CD4-positive, alpha-beta T cell (primary cell): ENCODE measurements at regions not wholly inside any gene's neighbourhood (a gene's known extent, or its start where the extent isn't known, plus 50 kb on each side); places are given as distances from the start of the nearest gene placed in this dataset.

Experiments
- ATAC-seq: fragments of 200-7000 bp; cut with Tn5 transposase; one replicate; pipeline ENCODE4 v1.10.0; 2022; ENCODE audit warnings: mild to moderate bottlenecking; ENCODE audit not compliant: poor library complexity
- CTCF ChIA-PET: fragments of 350-600 bp; sonication (Branson Sonifier 250); formaldehyde crosslinking; loops from one replicate; lab custom pipeline; 2021; ENCODE audit warnings: antibody characterized with exemption, inconsistent platforms; lab: Charles Lee
- POLR2A ChIA-PET: fragments of 350-600 bp; sonication (Branson Sonifier 250); formaldehyde crosslinking; loops from one replicate; lab custom pipeline; 2021; ENCODE audit warnings: antibody characterized with exemption, inconsistent platforms; lab: Charles Lee
- DNase-seq, 14 experiments: peaks; one replicate each; pipeline ENCODE4 v3.0.0-alpha.2; 2013 to 2020; ENCODE audit warnings: mixed read lengths in 2 of 14
- H3K27ac ChIP-seq, 2 donors: one replicate each; pipeline versions ENCODE4 v1.5.1 to v1.7.0; 2013; ENCODE audit warnings: low read length in 2 of 2, low read depth in 1 of 2, mild to moderate bottlenecking in 1 of 2
- H3K27me3 ChIP-seq, 2 experiments: 1 replicate in 1 of 2; 2 replicates in 1 of 2; pipeline versions ENCODE4 v1.6.1 to v1.7.0; 2013; ENCODE audit warnings: low read length in 2 of 2, control low read depth in 1 of 2, mild to moderate bottlenecking in 1 of 2, moderate library complexity in 1 of 2; ENCODE audit not compliant: insufficient read depth in 2 of 2, control insufficient read depth in 1 of 2
- H3K36me3 ChIP-seq: one replicate; pipeline ENCODE4 v1.6.1; 2013; ENCODE audit warnings: low read length, control low read depth; ENCODE audit not compliant: insufficient read depth
- H3K4me1 ChIP-seq: one replicate; pipeline ENCODE4 v1.6.1; 2013; ENCODE audit warnings: low read length, control low read depth; ENCODE audit not compliant: insufficient read depth
- H3K4me3 ChIP-seq: one replicate; pipeline ENCODE4 v1.5.1; 2013; ENCODE audit warnings: mild to moderate bottlenecking, low read length, moderate library complexity
- H3K9me3 ChIP-seq, 2 experiments: 1 replicate in 1 of 2; 2 replicates in 1 of 2; pipeline versions ENCODE4 v1.6.1 to v1.7.0; 2013; ENCODE audit warnings: low read length in 2 of 2, mild to moderate bottlenecking in 2 of 2, control low read depth in 1 of 2, moderate library complexity in 1 of 2; ENCODE audit not compliant: control insufficient read depth in 1 of 2, insufficient read depth in 1 of 2
- H3K27ac Mint-ChIP-seq: one replicate; pipeline ENCODE4 v1.8.0; 2020; ENCODE audit warnings: mixed read lengths
- H3K27me3 Mint-ChIP-seq: one replicate; pipeline ENCODE4 v1.8.0; 2021; ENCODE audit warnings: mixed read lengths
- H3K36me3 Mint-ChIP-seq: one replicate; pipeline ENCODE4 v1.8.0; 2021; ENCODE audit warnings: low read depth, mixed read lengths
- H3K4me1 Mint-ChIP-seq: one replicate; pipeline ENCODE4 v1.8.0; 2021; ENCODE audit warnings: low read depth, mixed read lengths
- H3K4me3 Mint-ChIP-seq: one replicate; pipeline ENCODE4 v1.8.0; 2020; ENCODE audit warnings: mild to moderate bottlenecking, mixed read lengths
- H3K9me3 Mint-ChIP-seq: one replicate; pipeline ENCODE4 v1.8.0; 2020; ENCODE audit warnings: mixed read lengths
- CTCF ChIP-seq: fragments of 200-600 bp; IDR thresholded peaks from one replicate; pipeline ENCODE4 v1.8.0; 2022; ENCODE audit warnings: antibody characterized with exemption, mild to moderate bottlenecking
- intact Hi-C, 2 experiments: fragments of 100-400 bp; cut with DNase I in 1 of 2; cut with micrococcal nuclease in 1 of 2; formaldehyde crosslinking; loops; one replicate each; pipeline versions ENCODE4 v1.15.1 to v1.9.0; 2023 to 2025; cut with DNase I, micrococcal nuclease

GRCh38 chr14:26934151-26934550 lies 336.3 kb upstream of the NOVA1 start:
- H3K36me3 ChIP-seq: no peaks in the 10 kb centered on the region
- peaks cover 0 to 6% of the 10 kb centered on the region in 2 experiments for H3K9me3 ChIP-seq
- no peaks in the 10 kb centered on the region for H3K4me1 ChIP-seq
- Mint-ChIP-seq H3K9me3 (peaks cover 18% of the 10 kb centered on the region), H3K27ac (no peak overlapping the region), H3K4me1 (no peaks in the 10 kb centered on the region), H3K36me3 (no peaks in the 10 kb centered on the region), H3K4me3 (no peak overlapping the region), H3K27me3 (no peaks in the 10 kb centered on the region)
- no peak overlapping the region for H3K4me3 ChIP-seq
- DNase-seq (no peak), ATAC-seq (no peak)
- H3K27me3 ChIP-seq: no peaks in the 10 kb centered on the region
- TF ChIP-seq CTCF: no peak
- no peak overlapping the region for H3K27ac ChIP-seq
- intact Hi-C loops: no loop called here
- POLR2A ChIA-PET: no interaction called here
- CTCF ChIA-PET: no interaction called here

GRCh38 chr14:26935733-26936132 lies 337.9 kb upstream of the NOVA1 start:
- Histone ChIP-seq H3K36me3 (no peaks in the 10 kb centered on the region), H3K4me1 (no peaks in the 10 kb centered on the region), H3K27me3 (no peaks in the 10 kb centered on the region), H3K4me3 (no peak overlapping the region), H3K9me3 (peaks cover 0 to 6% of the 10 kb centered on the region in 2 experiments), H3K27ac (no peak overlapping the region)
- DNase-seq (no peak), ATAC-seq (no peak)
- no peaks in the 10 kb centered on the region for H3K4me1 Mint-ChIP-seq
- ChIA-PET CTCF (no interaction called here), POLR2A (no interaction called here)
- no peak overlapping the region for H3K27ac Mint-ChIP-seq
- intact Hi-C loops: no loop called here
- H3K36me3 Mint-ChIP-seq: no peaks in the 10 kb centered on the region
- H3K9me3 Mint-ChIP-seq: peaks cover 20% of the 10 kb centered on the region
- no peaks in the 10 kb centered on the region for H3K27me3 Mint-ChIP-seq
- TF ChIP-seq CTCF: no peak
- no peak overlapping the region for H3K4me3 Mint-ChIP-seq

GRCh38 chr14:26938054-26938453 lies 340.2 kb upstream of the NOVA1 start:
- H3K4me1 ChIP-seq: no peaks in the 10 kb centered on the region
- POLR2A ChIA-PET: no interaction called here
- no peak overlapping the region for H3K4me3 ChIP-seq

More at GRCh38 chr14:26938054-26938453, 340.2 kb upstream of the NOVA1 start:
- ATAC-seq (no peak), DNase-seq (no peak)
- no peaks in the 10 kb centered on the region for H3K36me3 Mint-ChIP-seq
- Histone ChIP-seq H3K27ac (no peak overlapping the region), H3K9me3 (no peaks in the 10 kb centered on the region), H3K36me3 (no peaks in the 10 kb centered on the region), H3K27me3 (no peaks in the 10 kb centered on the region)
- intact Hi-C loops: no loop called here
- H3K4me1 Mint-ChIP-seq: no peaks in the 10 kb centered on the region
- H3K9me3 Mint-ChIP-seq: peaks cover 23% of the 10 kb centered on the region
- no peaks in the 10 kb centered on the region for H3K27me3 Mint-ChIP-seq
- no peak overlapping the region for H3K27ac Mint-ChIP-seq
- no peak for TF ChIP-seq CTCF
- CTCF ChIA-PET: no interaction called here
- H3K4me3 Mint-ChIP-seq: no peak overlapping the region
